ENCODE measurements at regions not wholly inside any gene's neighbourhood (a gene's known extent, or its start where the extent isn't known, plus 50 kb on each side); places are given as distances from the start of the nearest gene placed in this dataset.
"Not testable (repeated sequence)": the region's sequence is repeated elsewhere in the genome, so short reads cannot be mapped to it uniquely, and the experiment has no call there.

DNA sequence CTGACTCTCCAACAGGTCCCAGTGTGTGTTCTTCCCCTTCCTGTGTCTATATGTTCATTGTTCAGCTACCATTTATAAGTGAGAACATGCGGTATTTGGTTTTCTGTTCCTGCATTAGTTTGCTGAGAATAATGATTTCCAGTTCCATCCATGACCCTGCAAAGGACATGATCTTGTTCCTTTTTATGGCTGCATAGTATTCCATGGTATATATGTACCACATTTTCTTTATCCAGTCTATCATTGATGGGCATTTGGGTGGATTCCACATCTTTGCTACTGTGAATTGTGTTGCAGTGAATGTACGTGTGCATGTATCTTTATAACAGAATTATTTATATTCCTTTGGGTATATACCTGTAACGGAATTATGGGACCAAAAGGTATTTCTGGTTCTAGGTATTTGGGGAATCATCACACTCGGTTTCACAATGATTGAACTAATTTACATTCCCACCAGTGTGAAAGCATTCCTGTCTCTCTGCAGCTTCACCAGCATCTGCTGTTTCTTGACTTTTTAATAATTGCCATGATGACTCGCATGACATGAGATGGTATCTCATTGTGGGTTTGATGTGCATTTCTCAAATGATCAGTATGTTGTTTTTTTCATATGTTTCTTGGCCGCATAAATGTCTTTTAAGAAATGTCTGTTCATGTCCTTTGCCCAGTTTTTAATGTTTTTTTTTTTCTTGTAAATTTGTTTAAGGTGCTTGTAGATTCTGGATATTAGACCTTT, 60.2 kb downstream of the LSMEM1 start:
- no peak for DNase-seq (ENCODE audit: missing footprints)
- ATAC-seq, result no peak
- intact Hi-C loops (cut with DNase I), result no loop called here

DNA sequence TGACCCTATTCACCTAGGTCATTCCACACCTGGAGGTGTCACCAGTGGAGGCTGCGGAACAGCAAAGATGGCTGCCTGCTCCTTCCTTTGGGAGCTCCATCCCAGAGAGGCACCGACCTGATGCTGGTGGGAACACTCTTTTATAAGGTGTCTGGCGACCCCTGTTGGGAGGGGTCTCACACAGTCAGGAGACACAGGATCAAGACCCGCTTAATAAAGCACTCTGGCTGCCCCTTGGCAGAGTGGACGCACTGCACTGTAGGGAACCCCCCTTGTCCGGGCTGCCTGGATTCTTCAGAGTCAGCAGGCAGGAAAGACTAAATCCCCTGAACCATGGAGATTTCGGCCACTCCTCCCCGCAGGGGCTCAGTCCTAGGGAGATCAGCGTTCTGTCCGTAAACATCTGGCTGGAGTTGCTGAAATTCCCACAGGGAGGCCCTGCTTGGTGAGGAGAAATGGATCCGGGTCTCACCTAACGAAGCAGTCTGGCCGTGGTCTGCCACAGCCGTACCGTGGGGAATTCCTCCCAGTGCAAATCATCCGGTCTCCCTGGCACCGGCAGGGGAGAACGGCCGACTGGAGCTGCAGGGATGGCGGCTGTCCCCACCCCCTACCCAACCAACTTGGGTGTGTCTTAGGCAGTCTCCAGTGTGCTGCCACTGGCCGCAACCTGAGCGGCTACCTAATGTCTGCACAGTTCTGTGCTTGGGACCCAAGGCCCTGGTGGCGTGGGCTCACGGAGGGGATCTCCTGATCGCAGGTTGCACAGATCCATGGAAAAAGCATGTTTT, 66.1 kb downstream of the LSMEM1 start:
- intact Hi-C loops (cut with DNase I), result no loop called here
- ATAC-seq (no peak), DNase-seq (ENCODE audit: missing footprints) (no peak)

DNA sequence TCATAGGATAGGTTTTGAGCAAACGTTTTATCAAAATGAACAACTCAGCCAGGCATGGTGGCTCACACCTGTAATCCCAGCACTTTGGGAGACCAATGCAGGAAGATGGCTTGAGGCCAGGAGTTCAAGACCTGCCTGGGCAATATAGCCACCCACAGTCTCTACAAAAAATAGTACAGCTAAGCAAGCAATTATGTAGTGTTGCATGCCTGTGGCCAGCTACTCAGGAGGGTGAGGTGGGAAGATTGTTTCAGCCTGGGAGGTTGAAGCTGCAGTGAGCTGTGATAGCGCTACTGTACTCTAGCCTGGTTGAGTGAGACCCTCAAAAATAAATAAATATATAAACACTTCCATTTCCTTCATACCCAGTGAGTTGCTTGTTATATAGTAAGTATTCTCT, 67.1 kb downstream of the LSMEM1 start:
- DNase-seq (ENCODE audit: missing footprints), result no peak
- ATAC-seq, result no peak
- intact Hi-C loops (cut with DNase I), result no loop called here

DNA sequence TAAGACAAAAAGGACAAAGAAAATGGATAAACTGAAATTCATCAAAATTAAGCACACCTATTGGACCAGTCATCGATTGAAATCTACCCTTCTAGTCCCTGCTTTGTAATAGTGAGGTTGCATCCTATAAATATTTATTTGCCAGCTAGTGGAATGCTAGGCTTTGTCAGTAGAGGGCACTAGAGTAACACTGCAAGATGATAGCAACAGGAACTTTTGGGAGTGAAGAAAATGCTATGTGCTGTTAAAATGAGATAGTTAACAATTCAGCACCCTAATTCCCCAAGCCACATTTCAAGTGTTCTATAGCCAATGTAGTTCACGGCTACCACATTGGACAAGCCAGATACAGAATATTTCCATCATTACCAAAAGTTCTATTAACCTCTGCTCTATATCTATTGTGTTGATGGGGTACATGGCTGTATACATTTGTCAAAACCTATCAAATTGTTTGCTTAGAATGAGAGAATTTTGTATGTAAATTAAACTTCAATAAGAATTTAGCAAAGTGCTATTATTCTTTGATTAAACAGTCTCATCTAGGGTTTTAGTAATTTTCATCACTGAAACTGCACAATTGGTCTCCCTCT, 69.8 kb downstream of the LSMEM1 start:
- ATAC-seq (no peak), DNase-seq (ENCODE audit: missing footprints) (no peak)
- intact Hi-C loops (cut with DNase I), result loop anchor here (1.0 kb wide), 2 partner anchors 348 to 871 kb away; no protein-coding TSS in a partner anchor

DNA sequence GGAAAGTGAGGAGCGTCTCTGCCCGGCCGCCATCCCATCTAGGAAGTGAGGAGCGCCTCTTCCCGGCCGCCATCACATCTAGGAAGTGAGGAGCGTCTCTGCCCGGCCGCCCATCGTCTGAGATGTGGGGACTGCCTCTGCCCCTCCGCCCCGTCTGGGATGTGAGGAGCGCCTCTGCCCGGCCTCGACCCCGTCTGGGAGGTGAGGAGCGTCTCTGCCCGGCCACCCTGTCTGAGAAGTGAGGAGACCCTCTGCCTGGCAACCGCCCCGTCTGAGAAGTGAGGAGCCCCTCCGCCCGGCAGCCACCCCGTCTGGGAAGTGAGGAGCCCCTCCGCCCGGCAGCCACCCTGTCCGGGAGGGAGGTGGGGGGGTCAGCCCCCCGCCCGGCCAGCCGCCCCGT, 70.7 kb downstream of the LSMEM1 start:
- intact Hi-C loops (cut with DNase I); DNase-seq (ENCODE audit: missing footprints); ATAC-seq: not testable (repeated sequence)

DNA sequence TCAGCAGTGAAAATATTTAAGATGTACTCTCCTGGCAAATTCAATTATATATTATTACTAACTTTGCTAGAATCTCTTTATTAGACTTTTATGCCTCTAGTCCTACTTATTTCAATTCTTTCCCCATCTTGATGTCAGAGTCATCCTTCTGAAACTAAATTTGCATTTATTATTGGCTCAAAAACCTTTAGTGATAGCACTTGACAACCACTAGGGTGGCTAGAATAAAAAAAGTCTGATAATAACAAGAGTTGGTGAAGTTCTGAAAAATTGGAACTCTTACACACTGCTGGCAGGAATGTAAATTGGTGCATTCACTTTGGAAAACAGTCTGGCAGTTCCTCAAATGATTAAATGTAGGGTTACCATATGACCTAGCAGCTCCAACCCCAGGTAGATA, 73.8 kb downstream of the LSMEM1 start:
- intact Hi-C loops (cut with DNase I), result no loop called here
- DNase-seq (ENCODE audit: missing footprints) (no peak), ATAC-seq (no peak)

DNA sequence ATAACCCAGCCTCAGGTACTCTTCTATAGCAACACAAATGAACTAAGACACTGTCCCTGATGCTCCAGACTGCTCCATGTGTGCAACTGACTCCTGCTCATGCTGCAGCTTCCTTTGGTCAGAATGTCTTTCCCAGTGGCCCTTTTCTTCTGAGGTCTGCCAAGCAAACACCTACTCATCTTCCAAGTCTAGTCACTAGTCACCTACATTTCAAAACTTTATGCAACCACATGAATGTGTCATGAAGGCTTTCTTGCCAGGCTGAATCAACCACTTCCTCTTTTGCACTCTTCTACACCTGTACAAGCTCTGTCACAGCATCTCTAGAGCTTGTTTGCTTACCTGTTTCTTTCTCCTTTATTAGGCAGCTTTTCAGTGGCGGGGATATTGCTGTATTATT, 75.8 kb downstream of the LSMEM1 start:
- ATAC-seq, result no peak
- no peak for DNase-seq (ENCODE audit: missing footprints)
- intact Hi-C loops (cut with DNase I), result no loop called here

DNA sequence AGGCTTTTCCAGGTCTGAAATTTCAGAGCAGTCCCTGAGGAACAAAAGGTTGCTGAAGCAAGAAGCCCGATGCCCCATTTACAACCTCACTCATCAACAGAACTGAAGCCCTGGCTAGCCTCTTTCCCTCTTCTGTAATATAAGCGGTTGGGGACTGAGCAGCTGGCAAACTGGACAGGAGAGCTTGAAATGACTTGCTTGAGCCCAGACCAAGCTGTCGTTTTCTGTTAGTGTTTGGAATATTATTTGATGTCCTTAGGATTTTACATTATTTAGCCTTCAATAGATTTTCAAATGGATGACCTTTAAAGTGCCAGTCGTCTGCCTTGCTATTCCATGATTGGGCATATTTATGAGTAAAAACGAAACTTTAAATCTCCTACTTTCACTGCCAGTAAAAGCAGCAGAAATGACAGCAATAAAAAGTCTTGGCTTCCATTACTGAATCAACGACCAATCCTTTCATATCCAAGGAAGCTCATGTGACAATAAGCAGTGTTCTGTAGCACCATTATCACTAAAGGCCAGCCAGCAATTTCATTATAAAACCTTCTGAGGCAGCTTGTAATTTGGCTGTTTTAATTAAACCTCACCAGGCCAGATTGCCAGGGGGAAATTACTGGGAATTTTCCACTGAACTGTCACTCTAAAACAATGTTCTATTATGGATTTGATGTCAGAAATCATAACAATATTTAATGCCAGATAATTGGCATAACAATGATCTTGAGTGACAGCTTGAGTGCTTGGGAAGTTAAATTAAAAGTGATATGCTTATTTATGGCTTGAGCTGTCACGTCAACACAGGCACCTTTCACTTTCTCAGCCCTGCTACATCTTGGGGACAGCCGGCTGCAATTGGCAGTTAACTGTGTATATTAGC, 85.9 kb downstream of the LSMEM1 start:
- intact Hi-C loops (cut with DNase I), result loop anchor here (10.0 kb wide), 1 partner anchor 228 kb away; the partner anchor contains the start of gene TMEM168
- DNase-seq (ENCODE audit: missing footprints), result no peak
- ATAC-seq, result peak; percentile 71

DNA sequence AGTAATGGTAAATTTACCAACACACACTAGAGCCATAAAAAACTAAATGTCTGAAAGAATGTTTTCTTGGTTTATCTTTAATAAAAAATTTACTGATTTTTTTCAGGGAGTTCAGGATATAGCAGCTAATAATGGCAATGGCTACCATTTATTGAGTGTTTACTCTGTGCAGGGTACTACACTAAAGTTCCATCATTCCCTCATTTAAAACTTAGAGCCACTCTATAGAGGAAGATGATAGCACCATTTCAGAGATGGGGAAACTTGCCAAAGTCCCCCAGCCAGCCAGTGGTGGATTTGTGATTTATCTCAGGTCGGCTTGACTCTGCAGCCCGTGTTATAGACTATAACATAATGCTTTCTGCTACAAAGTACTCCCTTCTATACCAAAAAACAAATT, 86.6 kb downstream of the LSMEM1 start:
- no peak for DNase-seq (ENCODE audit: missing footprints)
- intact Hi-C loops (cut with DNase I), result loop anchor here (10.0 kb wide), 1 partner anchor 227 kb away; the partner anchor contains the start of gene TMEM168
- no peak for ATAC-seq

DNA sequence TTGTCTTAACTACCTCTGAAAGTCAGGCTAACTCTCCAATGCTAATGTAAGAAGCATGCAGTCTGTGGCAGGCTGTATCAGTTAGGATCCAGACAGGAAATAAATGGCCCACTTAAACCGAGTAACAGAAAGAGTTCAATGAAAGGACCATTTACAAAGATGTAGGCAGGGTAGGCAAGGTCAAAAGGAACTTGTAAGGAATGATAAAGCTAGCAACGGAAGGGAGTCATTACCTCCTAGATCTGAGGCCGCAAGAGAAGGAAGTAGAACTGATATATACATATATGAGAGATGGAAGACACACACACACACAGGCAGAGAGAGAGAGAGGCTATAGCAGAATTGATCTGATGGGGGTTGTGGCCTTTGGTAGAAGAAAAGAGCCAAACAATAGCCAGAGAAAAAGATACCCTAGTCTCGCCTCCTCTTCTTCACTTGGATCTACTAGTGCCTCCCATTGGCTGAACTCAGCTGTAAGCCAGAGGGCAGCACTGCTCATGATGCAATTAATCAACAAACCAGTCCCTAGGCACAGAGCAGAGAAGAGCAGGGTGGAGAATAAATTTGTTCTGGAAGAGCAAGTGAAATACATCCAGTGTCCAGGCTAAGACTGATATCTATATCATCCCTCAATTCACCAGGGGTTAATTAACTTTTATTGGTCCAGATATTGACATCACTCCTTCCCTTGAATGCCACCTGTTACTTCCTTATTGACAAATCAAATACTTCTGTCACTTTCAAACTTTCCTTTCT, 91.2 kb downstream of the LSMEM1 start:
- ATAC-seq (no peak), DNase-seq (ENCODE audit: missing footprints) (no peak)
- intact Hi-C loops (cut with DNase I), result no loop called here

DNA sequence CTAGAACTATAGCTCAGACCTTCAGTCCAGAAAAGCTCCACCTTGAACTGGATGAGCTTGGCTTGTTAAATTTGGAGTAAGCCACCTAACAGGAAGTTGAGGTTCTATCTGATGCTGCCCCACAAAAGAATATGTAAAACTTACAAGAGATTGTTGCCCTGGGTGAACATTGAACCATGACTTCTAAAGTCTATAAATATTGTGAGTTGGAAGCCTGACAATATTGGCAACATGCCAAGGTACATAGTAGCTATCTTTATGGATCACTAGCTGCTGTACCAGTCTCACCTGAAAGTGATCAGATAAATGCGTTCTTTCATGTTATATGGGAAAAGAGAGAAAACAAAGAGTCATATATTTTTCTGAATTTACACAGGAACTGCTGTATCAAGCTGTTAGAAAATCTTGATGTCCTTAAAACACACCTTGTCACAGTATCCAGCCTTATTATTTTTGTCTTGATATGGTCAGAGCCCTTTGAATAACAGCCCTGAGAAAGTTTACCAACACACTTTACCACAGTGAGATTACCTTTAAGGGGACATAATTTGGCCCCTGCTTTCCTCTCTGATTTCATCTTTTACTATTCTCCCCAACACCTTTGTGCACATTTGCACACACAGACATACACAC, 92.0 kb downstream of the LSMEM1 start:
- DNase-seq (ENCODE audit: missing footprints) (no peak), ATAC-seq (no peak)
- intact Hi-C loops (cut with DNase I), result no loop called here

DNA sequence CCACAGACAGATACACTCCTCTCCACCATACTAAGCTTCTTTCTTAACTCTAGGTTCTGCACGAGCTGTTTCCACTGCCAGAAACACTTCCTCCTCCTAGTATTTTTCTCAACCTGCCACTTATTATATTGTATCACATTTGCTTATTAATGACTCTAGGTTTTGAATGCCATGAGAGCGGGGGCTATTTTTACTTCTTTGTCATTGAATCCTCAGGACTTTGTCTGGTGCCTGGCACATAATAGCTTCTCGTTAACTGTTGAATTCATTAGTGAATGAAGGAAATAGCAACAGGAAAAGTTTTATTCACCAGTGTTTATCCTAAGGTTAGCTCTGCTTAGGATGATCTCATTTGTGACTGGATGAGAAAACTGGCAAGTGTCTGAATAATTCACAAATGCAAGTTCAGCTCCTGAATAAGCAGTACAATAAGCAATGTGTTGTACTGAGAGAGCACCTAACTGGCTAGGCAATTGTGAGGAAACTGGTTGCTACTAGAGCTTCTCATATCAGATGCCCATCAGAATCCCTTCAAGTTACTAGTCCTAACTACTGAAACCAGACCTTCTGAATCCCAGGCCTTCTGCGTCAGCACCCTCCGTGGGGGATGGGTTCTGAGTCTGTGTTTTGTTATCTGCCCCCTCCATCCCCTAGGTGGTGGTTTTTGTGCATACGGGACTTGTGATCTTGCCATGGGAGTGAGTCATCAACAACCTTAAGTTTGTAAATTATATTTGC, 92.7 kb downstream of the LSMEM1 start:
- intact Hi-C loops (cut with DNase I), result no loop called here
- peak; percentile 27 for ATAC-seq
- no peak for DNase-seq (ENCODE audit: missing footprints)

DNA sequence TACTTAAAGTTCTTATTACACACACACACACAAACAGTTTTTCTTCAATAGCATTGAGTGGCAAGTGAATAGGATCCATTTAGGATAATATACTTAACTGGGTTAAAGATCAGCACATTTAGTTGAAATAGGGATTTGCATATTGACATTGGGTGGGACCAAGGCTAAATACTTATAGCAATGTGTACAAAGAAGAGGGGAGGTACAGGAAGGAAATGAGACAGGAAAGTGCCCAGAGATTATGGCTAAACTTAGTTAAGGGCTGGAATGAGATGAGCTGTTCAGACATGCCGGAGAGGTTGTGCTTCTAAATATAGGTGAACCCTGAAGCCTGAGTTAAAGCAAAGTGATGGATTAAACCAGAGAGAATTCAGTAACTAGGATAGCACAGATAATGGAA, 95.1 kb downstream of the LSMEM1 start:
- peak; percentile 69 for ATAC-seq
- DNase-seq (ENCODE audit: missing footprints), result no peak
- intact Hi-C loops (cut with DNase I), result no loop called here

DNA sequence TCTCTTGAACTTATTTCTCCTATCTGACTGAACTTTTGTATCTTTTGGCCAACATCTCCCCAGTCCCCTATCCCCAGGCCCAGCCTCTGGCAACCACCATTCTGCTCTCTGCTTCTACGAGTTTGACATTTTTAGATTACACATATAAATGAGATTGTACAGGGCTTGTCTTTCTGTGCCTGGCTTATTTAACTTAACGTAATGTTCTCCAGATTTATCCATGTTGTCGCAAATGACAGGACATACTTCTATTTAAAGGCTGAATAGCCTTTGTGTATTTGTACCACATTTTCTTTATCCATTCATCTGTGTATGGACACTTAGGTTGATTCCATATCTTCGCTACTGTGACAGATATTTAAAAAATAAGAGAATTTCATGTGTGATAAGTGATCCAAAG, 98.6 kb downstream of the LSMEM1 start:
- ATAC-seq (no peak), DNase-seq (ENCODE audit: missing footprints) (no peak)
- intact Hi-C loops (cut with DNase I), result no loop called here

DNA sequence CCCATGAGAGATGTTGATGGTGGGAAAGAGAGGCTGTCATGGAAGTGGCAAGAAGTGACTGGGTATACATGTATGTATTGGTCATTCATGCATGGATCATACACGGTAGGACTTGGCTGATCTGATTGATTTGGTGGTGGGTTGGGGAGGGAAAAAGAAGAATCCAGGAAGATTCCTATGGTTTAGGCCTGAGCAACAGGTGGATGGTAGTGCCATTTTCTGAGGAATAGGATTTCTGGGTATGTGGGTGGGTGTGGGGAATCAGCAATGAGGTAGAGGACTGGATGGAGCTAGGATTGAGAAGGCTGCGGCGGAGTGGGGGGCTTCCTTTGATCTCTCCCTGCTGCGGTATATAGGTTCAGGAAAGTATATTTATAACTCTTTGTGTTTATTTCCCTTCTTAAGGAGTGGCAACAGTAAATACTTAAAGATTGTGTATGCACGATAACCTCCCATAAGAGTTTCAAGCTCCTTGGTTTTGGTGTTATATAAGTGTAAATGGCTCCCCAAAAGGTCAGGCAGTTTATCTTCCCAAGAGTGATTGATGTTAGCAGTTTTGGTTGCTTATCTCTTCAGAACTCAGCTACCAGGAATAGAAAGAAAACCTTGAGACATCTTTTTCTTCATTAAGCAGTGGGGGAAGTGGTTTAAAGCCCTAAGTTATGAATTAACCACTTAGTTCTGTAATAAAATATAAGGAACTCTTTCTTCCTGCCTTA, 100.1 kb downstream of the LSMEM1 start:
- DNase-seq (ENCODE audit: missing footprints) (no peak), ATAC-seq (no peak)
- intact Hi-C loops (cut with DNase I), result no loop called here

DNA sequence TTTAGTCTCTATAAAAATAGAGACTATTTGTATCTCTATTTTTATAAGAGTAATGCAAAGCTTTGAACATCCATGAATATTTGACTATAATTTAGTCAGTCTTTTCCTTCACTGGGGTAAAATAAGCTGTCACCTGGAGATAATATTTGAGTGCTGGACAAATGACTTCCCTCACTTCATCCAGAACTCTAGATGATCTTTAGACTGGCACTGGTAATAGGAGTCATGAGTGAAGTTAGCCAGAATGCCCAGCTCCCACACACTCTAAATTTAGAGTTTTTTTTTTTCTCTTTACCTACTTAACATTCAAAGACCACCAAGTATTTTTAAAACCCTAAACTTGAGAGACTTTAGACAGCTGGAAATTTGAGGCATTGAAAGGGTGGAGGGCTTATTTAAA, 100.7 kb downstream of the LSMEM1 start:
- DNase-seq (ENCODE audit: missing footprints) (no peak), ATAC-seq (no peak)
- intact Hi-C loops (cut with DNase I), result no loop called here

DNA sequence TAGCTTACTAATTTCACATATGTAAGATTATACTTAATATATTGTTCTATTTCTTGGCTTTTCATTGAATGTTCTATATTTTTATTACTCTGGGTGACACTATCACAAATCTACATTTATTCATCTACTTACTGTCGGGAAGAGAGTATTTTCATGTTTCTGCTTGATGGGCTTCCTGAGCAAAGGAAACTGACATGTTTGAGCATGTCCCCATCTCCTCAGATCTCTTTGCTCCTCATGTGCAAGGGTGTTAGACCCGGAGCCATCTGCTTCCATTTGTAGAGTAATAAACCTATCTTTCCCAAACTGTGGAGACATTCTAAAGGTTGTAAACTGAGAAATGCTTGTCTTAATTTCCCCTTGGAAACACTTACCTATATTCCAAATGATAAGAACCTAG, 103.5 kb downstream of the LSMEM1 start:
- intact Hi-C loops (cut with DNase I), result no loop called here
- no peak for ATAC-seq

More for the DNA sequence above, 103.5 kb downstream of the LSMEM1 start:
- DNase-seq (ENCODE audit: missing footprints), result no peak

Measured in Right ventricle myocardium inferior (tissue), 1 donor.